HCT116 (cell line): ENCODE measurements at regions not wholly inside any gene's neighbourhood (a gene's known extent, or its start where the extent isn't known, plus 50 kb on each side); places are given as distances from the start of the nearest gene placed in this dataset.
"Not testable (repeated sequence)": the region's sequence is repeated elsewhere in the genome, so short reads cannot be mapped to it uniquely, and the experiment has no call there.

Source experiments
- ATAC-seq: fragments of 200-7000 bp; cut with Tn5 transposase; 2 replicates; pipeline ENCODE4 v1.9.1; 2020; ENCODE audit warnings: mild to moderate bottlenecking, moderate library complexity
- BruUV-seq: library from RNA; stranded (reverse); fragments of 400-500 nt; replicated peaks from 2 replicates; lab custom pipeline; 2021; lab: Mats Ljungman, UMichigan
- CTCF ChIA-PET: fragments of 300-600 bp; sonication (Branson Sonifier 250); formaldehyde crosslinking; loops from one replicate; lab custom pipeline; 2021; ENCODE audit warnings: antibody characterized with exemption; lab: Charles Lee
- POLR2A ChIA-PET: fragments of 300-600, 350-600 bp; sonication (Branson Sonifier 250); formaldehyde crosslinking; loops from one replicate; lab custom pipeline; 2021; ENCODE audit warnings: antibody characterized with exemption; lab: Charles Lee
- RAD21 ChIA-PET, 2 experiments: fragments of 300-600 bp; sonication (Branson Sonifier 250); formaldehyde crosslinking; loops; one replicate each; lab custom pipeline; 2023; ENCODE audit warnings: low total read pairs in 2 of 2; ENCODE audit not compliant: uncharacterized antibody in 2 of 2, unreplicated experiment in 2 of 2, low non-redundant PET in 1 of 2; lab: Charles Lee
- DNase-seq: peaks from one replicate; pipeline ENCODE4 v3.0.0-alpha.2; 2010; ENCODE audit warnings: low read depth, low spot score
- H2AFZ ChIP-seq: fragments of 200-600 bp; shearing (Covaris generic), sonication (generic); 2 replicates; pipeline ENCODE4 v1.6.1; 2017; ENCODE audit warnings: low read depth, mixed run types, mixed read lengths, antibody characterized with exemption, low read length; ENCODE audit not compliant: poor library complexity, severe bottlenecking
- H3K27ac ChIP-seq: 2 replicates; pipeline ENCODE4 v1.5.1; 2012; ENCODE audit warnings: low read depth, low read length
- H3K27me3 ChIP-seq: fragments of 200-600 bp; sonication (generic); 2 replicates; pipeline ENCODE4 v1.6.1; 2016; ENCODE audit warnings: mixed run types, low read length, mixed read lengths; ENCODE audit not compliant: insufficient read depth
- H3K36me3 ChIP-seq, 2 experiments: fragments of 200-500 bp in 1 of 2; fragments of 200-600 bp in 1 of 2; sonication (Bioruptor generic) in 1 of 2; sonication (generic) in 1 of 2; 2 replicates each; pipeline versions ENCODE4 v1.5.1 to v1.6.1; 2014 to 2016; ENCODE audit warnings: low read length in 2 of 2, inconsistent platforms in 1 of 2, mixed read lengths in 1 of 2, mixed run types in 1 of 2; ENCODE audit not compliant: insufficient read depth in 2 of 2, control insufficient read depth in 1 of 2
- H3K4me1 ChIP-seq, 2 experiments: fragments of 200-600 bp in 1 of 2; sonication (generic) in 1 of 2; 2 replicates each; pipeline versions ENCODE4 v1.5.1 to v1.6.1; 2012 to 2017; ENCODE audit warnings: low read length in 2 of 2, inconsistent platforms in 1 of 2, mild to moderate bottlenecking in 1 of 2, mixed read lengths in 1 of 2, mixed run types in 1 of 2, moderate library complexity in 1 of 2; ENCODE audit not compliant: insufficient read depth in 2 of 2, control insufficient read depth in 1 of 2
- H3K4me2 ChIP-seq: fragments of 200-600 bp; sonication (generic); 2 replicates; pipeline ENCODE4 v1.6.1; 2017; ENCODE audit warnings: mixed run types, low read length, mixed read lengths
- H3K4me3 ChIP-seq, 2 experiments: fragments of 200-600 bp in 1 of 2; sonication (generic) in 1 of 2; replicated peaks in 1 of 2; 2 replicates each; pipeline ENCODE4 v1.5.1; 2011 to 2016; ENCODE audit warnings: low read length in 2 of 2, control low read depth in 1 of 2, low read depth in 1 of 2, mild to moderate bottlenecking in 1 of 2, mixed read lengths in 1 of 2, mixed run types in 1 of 2
- H3K79me2 ChIP-seq: fragments of 200-600 bp; sonication (generic); 2 replicates; pipeline ENCODE4 v1.6.1; 2017; ENCODE audit warnings: mild to moderate bottlenecking, mixed run types, low read length, moderate library complexity, mixed read lengths; ENCODE audit not compliant: insufficient read depth
- H3K9ac ChIP-seq: fragments of 200-600 bp; sonication (generic); 2 replicates; pipeline ENCODE4 v1.6.1; 2016; ENCODE audit warnings: low read length, mixed read lengths
- H3K9me2 ChIP-seq: fragments of 200-600 bp; sonication (generic), shearing (Covaris generic); 2 replicates; pipeline ENCODE4 v1.6.1; 2017; ENCODE audit warnings: mixed run types, mild to moderate bottlenecking, moderate library complexity; ENCODE audit not compliant: insufficient read depth
- H3K9me3 ChIP-seq, 2 experiments: fragments of 200-500 bp in 1 of 2; fragments of 200-600 bp in 1 of 2; sonication (Bioruptor generic) in 1 of 2; sonication (generic) in 1 of 2; 2 replicates each; pipeline ENCODE4 v1.6.1; 2014 to 2017; ENCODE audit warnings: low read length in 2 of 2, mixed read lengths in 2 of 2, inconsistent platforms in 1 of 2, low read depth in 1 of 2, mild to moderate bottlenecking in 1 of 2, mixed run types in 1 of 2, moderate library complexity in 1 of 2; ENCODE audit not compliant: control insufficient read depth in 1 of 2, insufficient read depth in 1 of 2
- H4K20me1 ChIP-seq: fragments of 200-600 bp; sonication (generic), shearing (Covaris generic); 2 replicates; pipeline ENCODE4 v1.6.1; 2017; ENCODE audit warnings: mixed run types, mild to moderate bottlenecking, moderate library complexity; ENCODE audit not compliant: insufficient read depth
- intact Hi-C: fragments of 100-400 bp; cut with micrococcal nuclease; formaldehyde crosslinking; loops from 2 replicates; pipeline ENCODE4 v1.10.0; 2022

GRCh38 chr16:88184053-88184452, 198.7 kb upstream of the ZNF469 start:
- H3K9me2 ChIP-seq, ATAC-seq, H3K9ac ChIP-seq, H3K79me2 ChIP-seq, H3K27ac ChIP-seq, H2AFZ ChIP-seq, CTCF ChIA-PET, H4K20me1 ChIP-seq, DNase-seq, intact Hi-C loops, RAD21 ChIA-PET, H3K4me3 ChIP-seq, POLR2A ChIA-PET, H3K4me1 ChIP-seq, H3K27me3 ChIP-seq, H3K36me3 ChIP-seq, H3K4me2 ChIP-seq, BruUV-seq, H3K9me3 ChIP-seq: not testable (repeated sequence)

DNA sequence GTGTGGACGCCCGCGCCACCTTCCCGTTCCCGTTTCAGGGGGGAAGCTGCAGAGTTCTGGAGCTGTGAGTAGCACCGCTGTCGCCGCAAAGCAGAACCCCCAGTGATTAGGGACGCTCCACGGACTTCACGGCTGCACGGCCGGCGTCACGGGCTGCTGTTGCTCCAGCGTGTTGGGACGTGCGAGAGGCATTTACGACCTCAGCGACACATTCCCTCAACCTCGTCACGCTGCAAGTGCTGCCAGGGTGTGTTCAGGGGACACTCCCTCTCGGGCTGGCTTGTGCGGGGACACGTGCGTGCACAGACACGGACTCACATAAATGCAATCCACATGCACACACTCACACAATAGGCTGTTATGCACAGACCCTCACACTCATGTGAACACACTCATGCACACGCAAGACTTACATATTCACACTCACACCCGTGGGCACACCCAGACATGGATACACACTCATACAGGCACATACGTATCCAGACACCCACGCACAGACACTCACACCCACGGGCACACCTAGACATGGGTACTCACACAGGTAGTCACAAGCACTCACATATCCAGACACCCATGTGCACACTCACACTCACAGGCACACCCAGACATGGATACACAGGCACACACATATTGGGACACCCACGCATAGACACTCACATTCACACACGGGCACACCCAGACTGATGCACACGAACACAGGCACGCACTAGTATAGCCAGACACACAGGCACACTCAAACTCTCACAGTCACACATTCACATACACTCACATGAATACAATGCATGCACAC, 198.0 kb upstream of the ZNF469 start:
- DNase-seq, H2AFZ ChIP-seq, CTCF ChIA-PET, POLR2A ChIA-PET, H3K36me3 ChIP-seq, H3K4me3 ChIP-seq, intact Hi-C loops, ATAC-seq, H3K9ac ChIP-seq, RAD21 ChIA-PET, H3K79me2 ChIP-seq, BruUV-seq, H3K9me2 ChIP-seq, H3K27me3 ChIP-seq, H3K27ac ChIP-seq, H3K4me1 ChIP-seq, H4K20me1 ChIP-seq, H3K4me2 ChIP-seq, H3K9me3 ChIP-seq: not testable (repeated sequence)

- H3K9me3 ChIP-seq, ATAC-seq, H3K27ac ChIP-seq, intact Hi-C loops, H3K9me2 ChIP-seq, H4K20me1 ChIP-seq, H2AFZ ChIP-seq, H3K27me3 ChIP-seq, DNase-seq, BruUV-seq, RAD21 ChIA-PET, H3K36me3 ChIP-seq, CTCF ChIA-PET, H3K4me3 ChIP-seq, H3K9ac ChIP-seq, H3K4me2 ChIP-seq, POLR2A ChIA-PET, H3K4me1 ChIP-seq, H3K79me2 ChIP-seq: not testable (repeated sequence)
Observed at GRCh38 chr16:88185406-88185805, 197.4 kb upstream of the ZNF469 start.

- intact Hi-C loops, BruUV-seq, H3K4me2 ChIP-seq, RAD21 ChIA-PET, H3K9me2 ChIP-seq, H2AFZ ChIP-seq, H3K4me1 ChIP-seq, H3K79me2 ChIP-seq, H3K4me3 ChIP-seq, POLR2A ChIA-PET, CTCF ChIA-PET, H3K27ac ChIP-seq, H4K20me1 ChIP-seq, H3K9ac ChIP-seq, H3K36me3 ChIP-seq, H3K27me3 ChIP-seq, ATAC-seq, DNase-seq, H3K9me3 ChIP-seq: not testable (repeated sequence)
Observed at GRCh38 chr16:88185976-88186888, 196.5 kb upstream of the ZNF469 start.
